ES-I3 (cell line): ENCODE measurements at regions not wholly inside any gene's neighbourhood (a gene's known extent, or its start where the extent isn't known, plus 50 kb on each side); places are given as distances from the start of the nearest gene placed in this dataset.
"Not testable (repeated sequence)": the region's sequence is repeated elsewhere in the genome, so short reads cannot be mapped to it uniquely, and the experiment has no call there.

Experiments used
- H3K36me3 ChIP-seq: 2 replicates; pipeline ENCODE4 v1.6.1; 2013; ENCODE audit warnings: mild to moderate bottlenecking, low read length, control low read depth, moderate library complexity; ENCODE audit not compliant: insufficient read depth
- H3K4me1 ChIP-seq: 2 replicates; pipeline ENCODE4 v1.6.1; 2013; ENCODE audit warnings: mild to moderate bottlenecking, control low read depth, low read length; ENCODE audit not compliant: insufficient read depth
- H3K9ac ChIP-seq: 2 replicates; pipeline ENCODE4 v1.6.1; 2013; ENCODE audit warnings: low read depth, mild to moderate bottlenecking, low read length, moderate library complexity
- H3K9me3 ChIP-seq: 2 replicates; pipeline ENCODE4 v1.6.1; 2013; ENCODE audit warnings: mild to moderate bottlenecking, low read length, moderate library complexity; ENCODE audit not compliant: control insufficient read depth, insufficient read depth

DNA sequence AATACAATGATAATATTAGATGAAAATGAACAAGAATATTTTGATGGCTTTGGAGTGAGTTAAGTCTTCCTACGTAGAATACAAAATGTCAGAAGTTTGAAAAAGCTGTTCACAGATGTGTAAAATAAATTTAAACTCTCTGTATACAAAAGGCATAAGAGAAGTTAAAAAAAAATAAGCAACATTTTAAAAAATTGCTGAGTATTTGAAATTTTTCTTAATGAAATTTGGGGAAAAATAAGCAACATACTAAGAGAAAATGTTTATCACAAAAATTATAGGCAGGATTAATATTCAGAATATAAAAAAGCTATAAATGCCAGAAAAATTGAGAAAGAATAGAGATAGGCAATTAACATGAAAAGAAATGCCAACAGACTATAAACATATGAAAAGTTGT is 470.7 kb upstream of the TRPC7 start:
- Histone ChIP-seq H3K9ac (no peak overlapping the region), H3K36me3 (no peaks in the 10 kb centered on the region), H3K4me1 (no peaks in the 10 kb centered on the region), H3K9me3 (no peaks in the 10 kb centered on the region)

DNA sequence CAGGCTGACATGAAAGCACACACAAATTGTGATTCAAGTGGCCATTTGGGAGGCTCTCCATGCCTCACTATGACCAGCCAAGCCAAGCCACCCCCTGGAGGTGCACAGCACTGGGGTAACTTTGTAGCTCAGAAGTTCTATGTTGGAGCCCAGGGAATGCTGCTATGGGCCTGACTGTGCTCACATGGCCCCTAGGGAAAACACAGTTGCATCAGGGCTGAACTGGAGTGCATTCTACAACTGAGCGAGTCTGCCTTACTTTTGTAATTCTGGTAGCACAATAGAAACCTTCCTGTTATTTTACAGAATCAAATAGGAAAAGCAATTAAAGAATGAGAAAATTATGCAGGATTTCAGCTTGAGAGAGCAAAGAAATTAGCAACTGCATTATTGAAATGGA is 455.5 kb upstream of the TRPC7 start:
- H3K9ac ChIP-seq: no peak overlapping the region
- no peaks in the 10 kb centered on the region for H3K36me3 ChIP-seq
- no peaks in the 10 kb centered on the region for H3K4me1 ChIP-seq
- H3K9me3 ChIP-seq: no peaks in the 10 kb centered on the region

DNA sequence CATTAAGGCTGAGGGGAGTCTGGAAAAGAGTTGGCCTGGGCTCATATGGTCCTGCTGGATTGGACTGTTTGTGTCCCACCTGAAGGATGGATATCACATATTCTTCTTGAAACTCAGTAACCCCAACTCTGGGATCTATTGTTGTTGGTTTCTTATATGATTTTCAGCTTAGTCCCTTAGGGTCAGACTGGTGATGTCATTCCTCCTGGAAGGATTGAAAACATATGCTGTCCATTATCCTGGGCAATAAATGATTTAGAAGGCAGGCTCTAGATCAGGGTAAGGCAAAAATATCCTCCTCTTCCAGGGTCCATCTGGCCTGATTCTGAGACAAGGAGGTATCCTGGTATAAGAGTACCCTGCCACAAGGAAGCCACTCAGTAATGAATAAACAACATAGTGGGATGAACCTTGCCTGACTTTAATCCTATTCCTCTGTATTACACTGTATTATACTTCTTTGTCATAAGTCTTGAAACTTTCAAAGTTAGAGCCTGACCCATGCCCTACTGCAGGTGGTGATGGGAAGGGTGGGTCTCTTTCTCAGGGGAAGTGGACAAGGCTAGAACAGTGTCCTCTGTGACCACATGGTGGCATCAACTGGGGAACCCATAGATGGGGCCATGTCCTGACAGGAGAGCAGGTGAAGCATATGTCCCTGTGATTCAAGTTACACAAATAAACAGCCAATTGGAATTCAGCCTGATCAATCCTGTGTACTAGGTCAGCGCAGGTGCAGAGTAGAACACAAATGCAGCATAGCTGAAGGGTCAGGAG is 454.4 kb upstream of the TRPC7 start:
- Histone ChIP-seq H3K4me1 (no peaks in the 10 kb centered on the region), H3K36me3 (no peaks in the 10 kb centered on the region), H3K9me3 (no peaks in the 10 kb centered on the region), H3K9ac (no peak overlapping the region)

DNA sequence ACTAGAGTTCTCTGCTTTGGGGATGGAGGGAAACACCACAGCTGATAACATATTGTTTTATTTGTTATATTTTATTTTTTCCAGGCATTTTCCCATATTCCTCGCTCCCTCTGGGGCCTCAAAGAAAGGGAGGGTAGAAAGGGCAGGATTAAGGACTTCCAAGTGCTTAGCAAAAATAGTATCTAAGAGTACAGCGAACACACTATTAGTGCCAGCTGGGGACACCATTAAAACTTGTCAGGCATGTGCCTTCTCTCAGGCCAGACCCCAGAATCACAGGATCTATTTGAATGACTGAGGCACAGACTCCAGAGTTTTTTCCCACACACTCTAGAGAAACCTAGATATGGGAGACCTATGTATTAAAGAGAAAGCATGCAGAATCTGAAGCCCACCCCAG is 451.0 kb upstream of the TRPC7 start:
- Histone ChIP-seq H3K4me1 (no peaks in the 10 kb centered on the region), H3K9me3 (no peaks in the 10 kb centered on the region), H3K9ac (no peak overlapping the region), H3K36me3 (no peaks in the 10 kb centered on the region)

DNA sequence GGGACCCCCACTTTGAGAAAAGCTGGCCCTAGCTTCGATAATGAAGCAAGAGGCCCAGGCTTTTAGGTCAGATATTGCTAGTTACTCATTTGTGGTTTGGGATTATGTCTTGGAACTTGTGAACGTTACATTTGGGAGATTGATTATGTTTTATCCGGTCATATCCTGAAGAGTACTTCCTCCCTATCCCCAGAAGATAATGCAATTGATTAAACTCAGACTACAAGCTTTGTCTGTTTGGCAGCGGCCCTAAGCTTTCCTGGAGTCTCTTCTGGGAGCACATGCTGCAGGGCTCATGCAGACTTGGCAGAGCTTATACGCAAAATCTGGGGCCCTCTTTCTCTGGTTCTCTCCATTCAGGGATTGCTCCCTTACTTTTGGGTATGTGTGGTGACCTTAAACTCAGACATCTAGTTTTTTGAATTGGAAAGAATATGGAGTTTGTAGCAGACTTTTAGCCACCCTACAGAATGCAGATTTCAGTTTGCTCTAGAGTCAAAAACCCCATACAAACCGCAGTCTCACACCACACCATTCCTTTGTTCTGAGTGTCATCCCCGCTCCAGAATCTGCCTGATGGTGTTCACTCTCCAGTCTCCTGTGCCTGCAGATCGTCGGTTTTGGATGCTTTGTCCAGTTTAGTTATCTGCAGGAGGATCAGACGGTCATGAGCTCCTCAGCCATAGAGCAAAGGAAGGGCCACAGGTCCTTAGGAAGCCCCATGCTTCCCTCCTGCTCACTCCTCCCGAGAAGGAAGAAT is 449.5 kb upstream of the TRPC7 start:
- H3K36me3 ChIP-seq: no peaks in the 10 kb centered on the region
- no peaks in the 10 kb centered on the region for H3K9me3 ChIP-seq
- no peaks in the 10 kb centered on the region for H3K4me1 ChIP-seq
- H3K9ac ChIP-seq: no peak overlapping the region

DNA sequence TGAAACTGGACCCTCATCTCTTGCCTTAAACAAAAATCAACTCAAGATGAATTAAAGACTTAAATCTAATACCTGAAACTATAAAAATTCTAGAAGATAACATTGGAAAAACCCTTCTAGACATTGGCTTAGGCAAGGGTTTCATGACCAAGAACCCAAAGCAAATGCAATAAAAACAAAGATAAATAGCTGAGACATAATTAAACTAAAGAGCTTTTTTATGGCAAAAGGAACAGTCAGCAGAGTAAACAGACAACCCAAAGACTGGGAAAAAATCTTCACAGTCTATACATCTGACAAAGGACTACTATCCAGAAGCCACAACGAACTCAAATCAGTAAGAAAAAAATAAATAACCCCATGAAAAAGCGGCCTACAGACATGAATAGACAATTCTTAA is 446.9 kb upstream of the TRPC7 start:
- H3K4me1 ChIP-seq: not testable (repeated sequence)

DNA sequence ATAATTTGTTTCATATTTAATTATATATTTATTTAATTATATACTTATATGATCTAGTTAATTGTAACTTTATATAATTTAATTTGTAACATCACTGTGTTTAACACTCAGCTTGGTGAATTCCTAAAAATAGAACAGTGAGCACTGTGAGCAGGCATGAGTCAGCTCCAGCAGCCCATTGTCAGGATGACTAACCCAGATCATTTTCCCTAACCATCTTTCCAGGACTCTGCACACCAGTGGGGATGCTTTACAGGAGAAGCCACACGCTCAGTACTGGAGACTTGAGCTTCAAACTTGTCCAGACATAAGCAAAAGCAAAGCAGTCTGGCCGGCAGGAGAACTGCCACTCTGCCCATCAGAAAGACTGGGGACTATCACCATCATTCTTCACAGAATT is 446.2 kb upstream of the TRPC7 start:
- no peaks in the 10 kb centered on the region for H3K4me1 ChIP-seq
- no peaks in the 10 kb centered on the region for H3K9me3 ChIP-seq
- H3K9ac ChIP-seq: no peak overlapping the region
- H3K36me3 ChIP-seq: no peaks in the 10 kb centered on the region

More for the DNA sequence above, 446.9 kb upstream of the TRPC7 start:
- not testable (repeated sequence) for H3K9ac ChIP-seq, H3K9me3 ChIP-seq, H3K36me3 ChIP-seq

DNA sequence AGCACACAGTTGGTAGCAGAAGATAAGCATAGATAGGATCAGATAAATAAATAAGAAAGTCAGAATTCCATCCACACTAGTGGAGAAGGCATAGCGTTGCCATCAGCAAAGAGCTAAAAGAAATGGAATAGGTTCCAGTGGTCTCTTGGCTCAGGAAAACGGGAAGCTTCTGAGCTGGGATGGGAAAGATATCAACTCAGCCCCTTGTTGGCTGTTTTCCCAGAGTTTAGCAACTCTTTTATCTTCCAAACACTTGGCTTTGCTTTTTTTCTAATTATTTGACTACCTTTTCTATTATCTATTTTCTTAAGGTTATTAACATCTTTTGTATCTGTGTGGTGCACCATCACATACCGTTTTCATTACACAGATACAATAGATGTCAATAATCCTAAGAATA is 445.7 kb upstream of the TRPC7 start:
- Histone ChIP-seq H3K9ac (no peak overlapping the region), H3K4me1 (no peaks in the 10 kb centered on the region), H3K36me3 (no peaks in the 10 kb centered on the region), H3K9me3 (no peaks in the 10 kb centered on the region)

DNA sequence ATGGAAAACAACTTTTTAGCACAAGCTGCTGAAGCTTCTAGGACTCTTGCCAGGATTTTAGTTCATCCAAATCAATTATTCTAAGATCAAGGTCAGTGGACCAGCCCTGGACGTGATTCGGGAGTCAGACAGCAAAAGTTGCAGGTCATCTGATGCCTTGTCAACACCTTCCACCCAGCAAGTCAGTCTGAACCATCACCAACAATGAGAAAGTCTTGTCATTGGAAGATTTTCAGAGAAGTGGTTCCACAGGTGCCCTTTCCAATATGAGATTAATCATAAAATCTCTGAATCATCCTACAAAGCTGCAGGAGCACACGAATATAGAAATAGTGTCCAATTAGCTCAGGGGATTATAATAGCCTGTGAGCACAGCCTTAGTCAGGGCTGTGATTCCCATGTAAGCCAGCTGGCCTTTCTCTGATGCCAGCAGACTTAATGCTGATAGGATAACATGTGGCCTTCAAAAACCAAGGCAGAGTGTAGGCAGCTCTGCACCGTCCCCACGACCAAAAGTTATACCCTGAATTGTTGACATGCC is 445.0 kb upstream of the TRPC7 start:
- Histone ChIP-seq H3K36me3 (no peaks in the 10 kb centered on the region), H3K4me1 (no peaks in the 10 kb centered on the region), H3K9ac (no peak overlapping the region), H3K9me3 (no peaks in the 10 kb centered on the region)

DNA sequence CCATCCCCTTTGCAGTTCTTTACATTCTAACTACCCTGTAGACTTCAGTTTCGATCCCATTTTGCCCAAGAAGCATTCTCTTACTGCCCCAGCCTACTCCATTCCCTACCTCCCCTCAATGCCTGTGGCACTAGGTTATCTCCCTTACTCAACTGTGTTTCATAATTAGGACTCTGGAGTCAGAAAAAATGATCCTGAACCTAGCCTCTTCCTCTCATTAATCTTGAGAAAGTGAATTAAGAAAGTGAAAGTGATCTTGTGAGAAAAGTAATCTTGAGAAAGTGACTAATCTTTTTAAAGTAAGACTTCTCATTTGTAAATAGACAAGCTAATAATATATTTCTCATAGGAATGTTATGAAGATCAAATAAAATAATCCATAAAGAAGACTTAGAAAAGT is 444.0 kb upstream of the TRPC7 start:
- no peaks in the 10 kb centered on the region for H3K4me1 ChIP-seq
- H3K36me3 ChIP-seq: no peaks in the 10 kb centered on the region
- H3K9ac ChIP-seq: no peak overlapping the region
- no peaks in the 10 kb centered on the region for H3K9me3 ChIP-seq

DNA sequence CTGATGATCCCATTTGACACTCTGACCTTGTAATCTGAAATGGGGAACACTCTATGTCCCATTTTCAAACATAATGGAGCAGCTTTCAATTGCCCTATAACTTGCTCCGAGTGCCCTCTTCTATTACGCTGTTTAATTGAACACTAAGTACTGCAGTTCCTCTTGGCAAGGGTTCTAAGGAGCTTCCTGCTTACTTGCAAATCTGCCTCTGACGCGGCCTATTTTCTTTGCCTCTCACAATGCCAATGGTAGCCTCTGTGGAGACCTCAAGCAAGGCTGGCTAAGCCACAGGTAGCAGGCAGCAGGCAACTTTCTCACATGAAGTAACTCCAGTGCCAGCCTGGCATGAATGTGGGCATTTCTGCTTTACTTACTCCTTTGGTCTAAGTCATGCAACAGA is 443.4 kb upstream of the TRPC7 start:
- H3K4me1 ChIP-seq: no peaks in the 10 kb centered on the region
- H3K36me3 ChIP-seq: no peaks in the 10 kb centered on the region

DNA sequence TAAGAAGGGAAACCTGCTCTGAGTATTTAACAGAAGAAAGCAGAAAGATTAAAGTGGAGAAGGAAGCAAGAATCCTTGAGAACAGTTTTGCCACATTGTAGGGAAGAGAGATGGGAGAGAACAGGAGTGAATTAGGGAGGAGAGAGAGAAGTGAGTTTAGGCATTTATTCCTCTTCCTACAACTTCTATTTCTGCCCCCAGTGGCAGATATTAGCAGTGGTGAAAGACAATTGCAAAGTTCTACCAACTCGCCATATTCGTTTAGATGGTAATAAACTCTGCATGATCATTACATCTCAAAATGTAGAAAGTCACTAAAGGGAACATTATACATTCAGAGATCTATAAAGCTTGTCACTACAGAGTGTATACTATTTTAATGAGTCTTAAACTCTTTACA is 440.1 kb upstream of the TRPC7 start:
- no peaks in the 10 kb centered on the region for H3K36me3 ChIP-seq
- no peaks in the 10 kb centered on the region for H3K4me1 ChIP-seq
- no peak overlapping the region for H3K9ac ChIP-seq
- H3K9me3 ChIP-seq: no peaks in the 10 kb centered on the region

More for the DNA sequence above, 443.4 kb upstream of the TRPC7 start:
- Histone ChIP-seq H3K9ac (no peak overlapping the region), H3K9me3 (no peaks in the 10 kb centered on the region)

DNA sequence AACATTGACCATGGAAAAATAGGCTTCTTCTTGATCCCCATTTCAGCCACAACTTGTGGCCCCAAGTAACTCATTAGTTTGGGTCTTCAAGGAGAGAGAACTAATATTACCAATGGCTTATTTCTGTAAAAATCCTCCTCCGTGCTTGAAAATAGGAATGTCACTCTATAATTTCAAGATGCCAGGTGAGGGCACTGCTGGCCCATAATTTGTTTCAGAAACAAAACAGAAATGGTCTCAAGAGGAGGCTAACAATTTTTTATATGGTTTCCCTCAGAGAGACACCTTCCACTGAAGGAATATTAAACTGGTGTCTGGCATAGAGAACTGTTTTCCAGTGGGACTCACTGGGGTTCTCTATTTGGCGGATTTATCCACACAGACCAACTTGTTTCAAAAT is 437.0 kb upstream of the TRPC7 start:
- Histone ChIP-seq H3K36me3 (no peaks in the 10 kb centered on the region), H3K9me3 (no peaks in the 10 kb centered on the region), H3K4me1 (no peaks in the 10 kb centered on the region), H3K9ac (no peak overlapping the region)

DNA sequence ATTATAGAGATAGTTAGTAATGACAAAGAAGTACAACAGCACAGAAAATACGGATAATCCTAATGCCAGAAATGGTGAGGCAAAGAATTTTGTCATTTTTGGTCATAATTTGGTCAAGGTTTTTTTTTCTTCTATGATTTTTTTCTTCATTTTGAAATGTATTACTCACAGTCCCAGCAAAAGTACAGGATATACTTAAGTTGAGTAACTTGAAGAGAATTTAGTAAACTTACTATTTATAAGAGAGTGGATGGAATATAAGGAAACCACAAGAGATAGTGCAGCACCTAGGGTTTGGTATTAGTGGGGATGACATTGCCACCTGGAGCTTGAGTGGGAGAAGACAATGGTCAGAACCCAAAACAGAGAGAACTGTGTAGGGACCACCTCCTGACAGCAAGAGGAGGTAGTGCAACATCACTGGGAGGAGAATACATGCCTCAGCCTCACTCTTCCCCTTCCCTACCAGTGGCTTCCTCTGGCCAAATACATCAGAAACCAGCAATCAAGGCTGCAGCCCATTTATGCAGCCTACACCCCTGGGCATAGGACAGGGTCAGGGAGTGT is 434.5 kb upstream of the TRPC7 start:
- no peaks in the 10 kb centered on the region for H3K9me3 ChIP-seq
- H3K9ac ChIP-seq: no peak overlapping the region
- H3K36me3 ChIP-seq: no peaks in the 10 kb centered on the region
- H3K4me1 ChIP-seq: no peaks in the 10 kb centered on the region

DNA sequence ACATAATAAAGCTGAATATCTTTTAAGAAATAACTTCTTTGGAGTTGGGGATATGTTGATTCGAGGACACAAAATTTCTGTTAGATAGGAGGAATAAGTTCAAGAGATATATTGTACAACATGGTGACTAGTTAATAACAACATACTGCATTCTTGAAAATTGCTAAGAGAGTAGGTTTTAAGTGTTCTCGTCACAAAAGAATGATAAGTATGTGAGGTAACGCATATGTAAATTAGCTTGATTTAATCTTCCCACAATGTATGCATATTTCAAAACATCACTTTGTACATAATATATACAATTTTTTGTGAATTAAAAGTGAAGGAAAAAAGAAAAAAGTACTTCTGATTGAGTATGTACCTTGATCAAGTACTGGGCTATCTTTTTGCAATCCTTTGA is 428.0 kb upstream of the TRPC7 start:
- Histone ChIP-seq H3K9ac (no peak overlapping the region), H3K4me1 (no peaks in the 10 kb centered on the region)

More for the DNA sequence above, 428.0 kb upstream of the TRPC7 start:
- Histone ChIP-seq H3K36me3 (peaks cover 3% of the 10 kb centered on the region; the same call in 1 of the 2 replicates), H3K9me3 (peaks cover 5% of the 10 kb centered on the region)
